Activated CD8-positive, alpha-beta T cell treated with anti-CD3 and anti-CD28 coated beads for 36 hours (primary cell): ENCODE measurements at regions not wholly inside any gene's neighbourhood (a gene's known extent, or its start where the extent isn't known, plus 50 kb on each side); places are given as distances from the start of the nearest gene placed in this dataset.

Experiments used
- ATAC-seq: fragments of 200-7000 bp; cut with Tn5 transposase; one replicate; pipeline ENCODE4 v1.10.0; 2021; ENCODE audit warnings: mild to moderate bottlenecking, moderate library complexity
- CTCF ChIA-PET: fragments of 350-600 bp; sonication (Branson Sonifier 250); formaldehyde crosslinking; loops from one replicate; lab custom pipeline; 2021; ENCODE audit warnings: antibody characterized with exemption; lab: Charles Lee
- POLR2A ChIA-PET: fragments of 350-600 bp; sonication (Branson Sonifier 250); formaldehyde crosslinking; loops from one replicate; lab custom pipeline; 2021; ENCODE audit warnings: antibody characterized with exemption; lab: Charles Lee
- DNase-seq: peaks from one replicate; pipeline ENCODE4 v3.0.0-alpha.2; 2020
- H3K27ac Mint-ChIP-seq: one replicate; pipeline ENCODE4 v1.8.0; 2021; ENCODE audit warnings: mild to moderate bottlenecking, mixed read lengths
- H3K27me3 Mint-ChIP-seq: one replicate; pipeline ENCODE4 v1.8.0; 2021; ENCODE audit warnings: mixed read lengths
- H3K36me3 Mint-ChIP-seq: one replicate; pipeline ENCODE4 v1.8.0; 2021; ENCODE audit warnings: low read depth, mixed read lengths
- H3K4me1 Mint-ChIP-seq: one replicate; pipeline ENCODE4 v1.8.0; 2021; ENCODE audit warnings: low read depth, mixed read lengths
- H3K4me3 Mint-ChIP-seq: one replicate; pipeline ENCODE4 v1.8.0; 2021; ENCODE audit warnings: mild to moderate bottlenecking, moderate library complexity, mixed read lengths
- H3K9me3 Mint-ChIP-seq: one replicate; pipeline ENCODE4 v1.8.0; 2021; ENCODE audit warnings: mixed read lengths
- CTCF ChIP-seq: fragments of 200-600 bp; IDR thresholded peaks from one replicate; pipeline ENCODE4 v1.8.0; 2022; ENCODE audit warnings: antibody characterized with exemption, mild to moderate bottlenecking
- intact Hi-C: fragments of 100-400 bp; cut with micrococcal nuclease; formaldehyde crosslinking; loops from one replicate; pipeline ENCODE4 v1.10.0; 2022

GRCh38 chr6:168212362-168212761 is 107.2 kb downstream of the DACT2 start:
- CTCF ChIA-PET, result no interaction called here
- Mint-ChIP-seq H3K36me3 (no peaks in the 10 kb centered on the region), H3K4me3 (no peak overlapping the region), H3K27me3 (peaks cover 2% of the 10 kb centered on the region), H3K4me1 (no peaks in the 10 kb centered on the region), H3K27ac (no peak overlapping the region), H3K9me3 (no peaks in the 10 kb centered on the region)
- POLR2A ChIA-PET, result no interaction called here
- DNase-seq (no peak), ATAC-seq (no peak)
- no peak for TF ChIP-seq CTCF
- intact Hi-C loops, result no loop called here

GRCh38 chr6:168211681-168212080 is 107.9 kb downstream of the DACT2 start:
- DNase-seq (no peak), ATAC-seq (no peak)
- H3K4me3 Mint-ChIP-seq, result no peak overlapping the region
- H3K9me3 Mint-ChIP-seq, result no peaks in the 10 kb centered on the region
- ChIA-PET CTCF (no interaction called here), POLR2A (no interaction called here)
- no peaks in the 10 kb centered on the region for H3K36me3 Mint-ChIP-seq
- no peaks in the 10 kb centered on the region for H3K27me3 Mint-ChIP-seq
- no peaks in the 10 kb centered on the region for H3K4me1 Mint-ChIP-seq
- no peak overlapping the region for H3K27ac Mint-ChIP-seq
- intact Hi-C loops, result no loop called here
- TF ChIP-seq CTCF, result no peak

GRCh38 chr6:168210239-168211105 is 109.1 kb downstream of the DACT2 start:
- ChIA-PET CTCF (no interaction called here), POLR2A (no interaction called here)
- no peak overlapping the region for H3K4me3 Mint-ChIP-seq
- TF ChIP-seq CTCF, result no peak
- H3K27ac Mint-ChIP-seq, result no peak overlapping the region
- DNase-seq (no peak), ATAC-seq (no peak)
- H3K9me3 Mint-ChIP-seq, result no peaks in the 10 kb centered on the region
- no peaks in the 10 kb centered on the region for H3K36me3 Mint-ChIP-seq
- intact Hi-C loops, result no loop called here
- H3K4me1 Mint-ChIP-seq, result no peaks in the 10 kb centered on the region
- no peaks in the 10 kb centered on the region for H3K27me3 Mint-ChIP-seq

GRCh38 chr6:168209420-168209819 is 110.2 kb downstream of the DACT2 start:
- no peaks in the 10 kb centered on the region for H3K36me3 Mint-ChIP-seq
- POLR2A ChIA-PET, result no interaction called here
- CTCF ChIA-PET, result no interaction called here

More at GRCh38 chr6:168209420-168209819, 110.2 kb downstream of the DACT2 start:
- intact Hi-C loops, result no loop called here
- H3K4me1 Mint-ChIP-seq, result no peaks in the 10 kb centered on the region
- ATAC-seq, result no peak
- no peaks in the 10 kb centered on the region for H3K27me3 Mint-ChIP-seq
- no peak for DNase-seq
- no peak overlapping the region for H3K4me3 Mint-ChIP-seq
- no peaks in the 10 kb centered on the region for H3K9me3 Mint-ChIP-seq
- no peak for TF ChIP-seq CTCF
- H3K27ac Mint-ChIP-seq, result no peak overlapping the region
